ENCODE measurements at regions not wholly inside any gene's neighbourhood (a gene's known extent, or its start where the extent isn't known, plus 50 kb on each side); places are given as distances from the start of the nearest gene placed in this dataset.
A peak's percentile ranks its signal among the peaks of the same experiment; 100 is the strongest.

DNA sequence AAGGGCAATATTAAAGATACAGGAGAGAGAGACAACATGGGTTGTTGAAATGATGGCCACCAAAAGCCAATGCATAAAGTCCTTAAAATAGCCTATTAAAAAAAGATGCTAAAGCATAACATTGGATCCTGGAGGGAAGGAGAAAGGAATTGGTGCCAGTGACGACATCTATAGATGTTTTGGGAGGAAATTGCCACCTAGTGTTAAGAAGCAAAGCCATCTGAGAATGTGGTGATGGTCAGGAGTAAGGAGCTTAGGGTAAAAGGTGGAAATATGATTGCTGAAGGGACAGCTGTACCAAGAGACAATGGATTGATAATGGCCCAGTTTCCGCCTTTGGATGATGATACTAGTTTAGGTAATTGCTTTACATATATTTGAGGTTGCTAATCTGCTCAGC is 85.1 kb downstream of the TMEM30B start:
- Mint-ChIP-seq H3K4me1 (no peaks in the 10 kb centered on the region), H3K4me3 (no peak overlapping the region), H3K36me3 (ENCODE audit: low read depth) (no peaks in the 10 kb centered on the region), H3K9me3 (no peaks in the 10 kb centered on the region), H3K27me3 (ENCODE audit: insufficient read depth, low read depth, poor library complexity) (no peaks in the 10 kb centered on the region), H3K27ac (no peak overlapping the region)
- DNase-seq (ENCODE audit: low spot score) (no peak), ATAC-seq (no peak)
- Histone ChIP-seq H3F3A (replicated peaks; ENCODE audit: low read depth) (no peaks in the 10 kb centered on the region), H3K4me2 (no peak overlapping the region), H3K36me3 (ENCODE audit: insufficient read depth) (no peaks in the 10 kb centered on the region), H3K79me2 (replicated peaks; ENCODE audit: insufficient read depth) (no peaks in the 10 kb centered on the region), H4K20me1 (replicated peaks; ENCODE audit: insufficient read depth) (no peaks in the 10 kb centered on the region), H3K4me3 (no peak overlapping the region), H2AFZ (no peak overlapping the region), H3K9me2 (ENCODE audit: insufficient read depth) (peaks cover 2% of the 10 kb centered on the region; the same call in 1 of the 2 replicates), H3K27ac (ENCODE audit: low read depth) (no peak overlapping the region), H3K27me3 (ENCODE audit: insufficient read depth) (no peaks in the 10 kb centered on the region), H3K4me1 (ENCODE audit: insufficient read depth) (no peaks in the 10 kb centered on the region)
- TF ChIP-seq NANOG (IDR thresholded peaks at IDR 0.05; ENCODE audit: borderline replicate concordance), result no peak
- TF ChIP-seq, protein P1, sequence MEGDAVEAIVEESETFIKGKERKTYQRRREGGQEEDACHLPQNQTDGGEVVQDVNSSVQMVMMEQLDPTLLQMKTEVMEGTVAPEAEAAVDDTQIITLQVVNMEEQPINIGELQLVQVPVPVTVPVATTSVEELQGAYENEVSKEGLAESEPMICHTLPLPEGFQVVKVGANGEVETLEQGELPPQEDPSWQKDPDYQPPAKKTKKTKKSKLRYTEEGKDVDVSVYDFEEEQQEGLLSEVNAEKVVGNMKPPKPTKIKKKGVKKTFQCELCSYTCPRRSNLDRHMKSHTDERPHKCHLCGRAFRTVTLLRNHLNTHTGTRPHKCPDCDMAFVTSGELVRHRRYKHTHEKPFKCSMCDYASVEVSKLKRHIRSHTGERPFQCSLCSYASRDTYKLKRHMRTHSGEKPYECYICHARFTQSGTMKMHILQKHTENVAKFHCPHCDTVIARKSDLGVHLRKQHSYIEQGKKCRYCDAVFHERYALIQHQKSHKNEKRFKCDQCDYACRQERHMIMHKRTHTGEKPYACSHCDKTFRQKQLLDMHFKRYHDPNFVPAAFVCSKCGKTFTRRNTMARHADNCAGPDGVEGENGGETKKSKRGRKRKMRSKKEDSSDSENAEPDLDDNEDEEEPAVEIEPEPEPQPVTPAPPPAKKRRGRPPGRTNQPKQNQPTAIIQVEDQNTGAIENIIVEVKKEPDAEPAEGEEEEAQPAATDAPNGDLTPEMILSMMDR (conservative IDR thresholded peaks at IDR 0.05; ENCODE audit: low read depth in 2 of 2), result peak in 1 of 2 experiments; percentile 43; a peak in 2 of 4 replicates
- TF ChIP-seq JUNB (IDR thresholded peaks at IDR 0.05; ENCODE audit: unreplicated experiment), result no peak

- DNase-seq (ENCODE audit: low spot score) (no peak), ATAC-seq (no peak)
- peaks cover 13% of the 10 kb centered on the region for H3K4me1 Mint-ChIP-seq
- H3K27me3 ChIP-seq (ENCODE audit: insufficient read depth), result no peaks in the 10 kb centered on the region
- H3K79me2 ChIP-seq (replicated peaks; ENCODE audit: insufficient read depth), result no peaks in the 10 kb centered on the region
- no peak overlapping the region for H3K4me3 Mint-ChIP-seq
- TF ChIP-seq, protein P1 (conservative IDR thresholded peaks at IDR 0.05; ENCODE audit: low read depth in 2 of 2), result no peak
- TF ChIP-seq EZH2phosphoT487 (IDR thresholded peaks at IDR 0.05; ENCODE audit: unreplicated experiment) (no peak), CREB1 (CRISPR knock-in tag; IDR thresholded peaks at IDR 0.05; ENCODE audit: low read depth) (no peak), REST (IDR thresholded peaks at IDR 0.05; ENCODE audit: unreplicated experiment) (no peak), EZH2 (IDR thresholded peaks at IDR 0.05; ENCODE audit: low read depth, unreplicated experiment) (no peak)
- peaks cover 2% of the 10 kb centered on the region; the same call in 1 of the 2 replicates for H3K9me2 ChIP-seq (ENCODE audit: insufficient read depth)
- H3K9me3 Mint-ChIP-seq, result no peaks in the 10 kb centered on the region
- no peaks in the 10 kb centered on the region for H4K20me1 ChIP-seq (replicated peaks; ENCODE audit: insufficient read depth)
- no peak overlapping the region for H3K27ac Mint-ChIP-seq
- H3K27me3 Mint-ChIP-seq (ENCODE audit: insufficient read depth, low read depth, poor library complexity), result peaks cover 2% of the 10 kb centered on the region
- no peak overlapping the region for H3K27ac ChIP-seq (ENCODE audit: low read depth)
- no peak overlapping the region for H3K4me2 ChIP-seq
- no peak overlapping the region for H2AFZ ChIP-seq
- H3K36me3 ChIP-seq (ENCODE audit: insufficient read depth), result no peaks in the 10 kb centered on the region
- H3F3A ChIP-seq (replicated peaks; ENCODE audit: low read depth), result no peaks in the 10 kb centered on the region
- H3K4me3 ChIP-seq, result no peak overlapping the region
- H3K36me3 Mint-ChIP-seq (ENCODE audit: low read depth), result no peaks in the 10 kb centered on the region
- H3K4me1 ChIP-seq (ENCODE audit: insufficient read depth), result peaks cover 13% of the 10 kb centered on the region
Observed at GRCh38 chr14:61193476-61193875, 87.7 kb downstream of the TMEM30B start.

Measured in GM23338 (cell line).